PC-3 (cell line): ENCODE measurements at regions not wholly inside any gene's neighbourhood (a gene's known extent, or its start where the extent isn't known, plus 50 kb on each side); places are given as distances from the start of the nearest gene placed in this dataset.

Source experiments
- ATAC-seq: fragments of 200-7000 bp; cut with Tn5 transposase; 2 replicates; pipeline ENCODE4 v1.9.1; 2020; ENCODE audit warnings: mild to moderate bottlenecking, moderate library complexity
- BruUV-seq: library from RNA; stranded (reverse); fragments of 400-500 nt; replicated peaks from 2 replicates; lab custom pipeline; 2021; lab: Mats Ljungman, UMichigan
- CTCF ChIA-PET: fragments of 300-600 bp; sonication (Branson Sonifier 250); formaldehyde crosslinking; loops from one replicate; lab custom pipeline; 2022; ENCODE audit warnings: antibody characterized with exemption; lab: Charles Lee
- POLR2A ChIA-PET: fragments of 300-600 bp; sonication (Branson Sonifier 250); formaldehyde crosslinking; loops from one replicate; lab custom pipeline; 2022; ENCODE audit warnings: antibody characterized with exemption; ENCODE audit not compliant: unreplicated experiment; lab: Charles Lee
- DNase-seq: peaks from one replicate; pipeline ENCODE4 v3.0.0-alpha.2; 2015
- H2AFZ ChIP-seq: fragments of 300-600 bp; sonication (generic); 2 replicates; pipeline ENCODE4 v1.6.0; 2016; ENCODE audit warnings: antibody characterized with exemption, low read length
- H3F3A ChIP-seq: fragments of 300-600 bp; sonication (generic); one replicate; pipeline ENCODE4 v1.6.0; 2017; ENCODE audit warnings: antibody characterized with exemption, low read length, control low read depth, mild to moderate bottlenecking; ENCODE audit not compliant: unreplicated experiment
- H3K27ac ChIP-seq: fragments of 300-600 bp; sonication (generic); 2 replicates; pipeline ENCODE4 v1.5.1; 2016; ENCODE audit warnings: mild to moderate bottlenecking, low read length
- H3K27me3 ChIP-seq: fragments of 300-600 bp; sonication (generic); 2 replicates; pipeline ENCODE4 v1.6.1; 2016; ENCODE audit warnings: low read length, mixed read lengths
- H3K36me3 ChIP-seq: fragments of 300-600 bp; sonication (generic); 2 replicates; pipeline ENCODE4 v1.6.1; 2016; ENCODE audit warnings: low read depth, mixed run types, low read length, mixed read lengths
- H3K4me1 ChIP-seq: fragments of 300-600 bp; sonication (generic); 2 replicates; pipeline ENCODE4 v1.5.1; 2016; ENCODE audit warnings: low read length; ENCODE audit not compliant: insufficient read depth
- H3K4me2 ChIP-seq: fragments of 300-600 bp; sonication (generic); 2 replicates; pipeline ENCODE4 v1.6.0; 2016; ENCODE audit warnings: low read length
- H3K4me3 ChIP-seq: fragments of 300-600 bp; sonication (generic); 2 replicates; pipeline ENCODE4 v1.5.1; 2016; ENCODE audit warnings: mild to moderate bottlenecking, low read length, mixed read lengths
- H3K79me2 ChIP-seq: fragments of 300-600 bp; sonication (generic); 2 replicates; pipeline ENCODE4 v1.6.1; 2017; ENCODE audit warnings: low read length, mixed read lengths
- H3K9ac ChIP-seq: fragments of 300-600 bp; sonication (generic); 2 replicates; pipeline ENCODE4 v1.6.0; 2016; ENCODE audit warnings: mild to moderate bottlenecking, low read length
- H3K9me2 ChIP-seq: fragments of 300-600 bp; sonication (generic); replicated peaks from 2 replicates; pipeline ENCODE4 v1.6.1; 2016; ENCODE audit warnings: mixed run types, low read length, mixed read lengths
- H3K9me3 ChIP-seq: fragments of 300-600 bp; sonication (generic); 2 replicates; pipeline ENCODE4 v1.6.1; 2016; ENCODE audit warnings: low read length, mixed read lengths
- H4K20me1 ChIP-seq: fragments of 300-600 bp; sonication (generic); 2 replicates; pipeline ENCODE4 v1.6.1; 2016; ENCODE audit warnings: low read length, mixed read lengths
- EZH2 ChIP-seq: fragments of 300-600 bp; sonication (generic); IDR thresholded peaks from one replicate; pipeline ENCODE4 v1.6.1; 2017; ENCODE audit warnings: antibody characterized with exemption, mild to moderate bottlenecking, low read length; ENCODE audit not compliant: unreplicated experiment
- EZH2phosphoT487 ChIP-seq: fragments of 300-600 bp; sonication (generic); IDR thresholded peaks from 2 replicates; pipeline ENCODE4 v1.6.1; 2018; ENCODE audit warnings: mild to moderate bottlenecking, antibody characterized with exemption, low read length, borderline replicate concordance
- intact Hi-C: fragments of 100-400 bp; cut with micrococcal nuclease; formaldehyde crosslinking; loops from 2 replicates; pipeline ENCODE4 v1.9.0; 2023
- TF ChIP-seq, protein P1 (sequence below): fragments of 300-600 bp; sonication (generic); conservative IDR thresholded peaks from 2 replicates; pipeline ENCODE4 v1.5.1; 2017; ENCODE audit warnings: antibody characterized with exemption, low read depth, mild to moderate bottlenecking, low read length

GRCh38 chrX:11952176-11952720 is 186.0 kb upstream of the FRMPD4 start:
- Histone ChIP-seq H4K20me1 (no peaks in the 10 kb centered on the region), H3K36me3 (no peaks in the 10 kb centered on the region), H3K27ac (no peak overlapping the region), H3K79me2 (no peaks in the 10 kb centered on the region), H3K27me3 (no peaks in the 10 kb centered on the region), H3K4me1 (peaks cover 25% of the 10 kb centered on the region), H3K9me3 (no peaks in the 10 kb centered on the region), H2AFZ (no peak overlapping the region), H3K4me2 (no peak overlapping the region), H3K4me3 (no peak overlapping the region), H3F3A (peaks cover 8% of the 10 kb centered on the region), H3K9me2 (no peaks in the 10 kb centered on the region), H3K9ac (no peak overlapping the region)
- intact Hi-C loops = no loop called here
- DNase-seq = no peak
- no peak for ATAC-seq
- ChIA-PET CTCF (no interaction called here), POLR2A (no interaction called here)
- TF ChIP-seq EZH2 (no peak), EZH2phosphoT487 (no peak)
- TF ChIP-seq, protein P1, sequence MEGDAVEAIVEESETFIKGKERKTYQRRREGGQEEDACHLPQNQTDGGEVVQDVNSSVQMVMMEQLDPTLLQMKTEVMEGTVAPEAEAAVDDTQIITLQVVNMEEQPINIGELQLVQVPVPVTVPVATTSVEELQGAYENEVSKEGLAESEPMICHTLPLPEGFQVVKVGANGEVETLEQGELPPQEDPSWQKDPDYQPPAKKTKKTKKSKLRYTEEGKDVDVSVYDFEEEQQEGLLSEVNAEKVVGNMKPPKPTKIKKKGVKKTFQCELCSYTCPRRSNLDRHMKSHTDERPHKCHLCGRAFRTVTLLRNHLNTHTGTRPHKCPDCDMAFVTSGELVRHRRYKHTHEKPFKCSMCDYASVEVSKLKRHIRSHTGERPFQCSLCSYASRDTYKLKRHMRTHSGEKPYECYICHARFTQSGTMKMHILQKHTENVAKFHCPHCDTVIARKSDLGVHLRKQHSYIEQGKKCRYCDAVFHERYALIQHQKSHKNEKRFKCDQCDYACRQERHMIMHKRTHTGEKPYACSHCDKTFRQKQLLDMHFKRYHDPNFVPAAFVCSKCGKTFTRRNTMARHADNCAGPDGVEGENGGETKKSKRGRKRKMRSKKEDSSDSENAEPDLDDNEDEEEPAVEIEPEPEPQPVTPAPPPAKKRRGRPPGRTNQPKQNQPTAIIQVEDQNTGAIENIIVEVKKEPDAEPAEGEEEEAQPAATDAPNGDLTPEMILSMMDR = no peak
- BruUV-seq = no TSS peak

DNA sequence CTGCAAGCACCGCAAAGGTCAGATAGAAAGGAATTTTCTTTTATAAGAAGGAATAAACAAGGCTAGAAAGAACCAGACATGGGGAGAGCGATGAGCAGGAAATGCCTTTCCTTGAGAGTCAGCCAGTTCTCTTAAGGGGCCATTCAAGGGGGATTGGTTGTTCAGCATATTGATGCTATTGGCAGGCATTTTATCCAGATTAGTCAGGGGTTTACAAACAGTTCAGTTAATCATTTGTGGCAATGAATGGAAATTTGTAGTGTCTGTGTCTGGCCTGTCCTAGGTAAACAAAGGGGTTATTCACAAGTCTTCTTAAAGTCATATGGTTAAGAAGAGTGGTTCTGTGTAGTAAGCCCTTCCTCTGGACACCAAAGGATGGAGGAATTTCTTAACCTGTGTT is 184.7 kb upstream of the FRMPD4 start:
- Histone ChIP-seq H3K27ac (peak overlapping the region; percentile 65), H3K9ac (no peak overlapping the region), H3K27me3 (no peaks in the 10 kb centered on the region), H3K4me2 (peak overlapping the region; percentile 63), H3K9me3 (no peaks in the 10 kb centered on the region), H3K9me2 (no peaks in the 10 kb centered on the region), H3K79me2 (no peaks in the 10 kb centered on the region), H4K20me1 (no peaks in the 10 kb centered on the region), H2AFZ (no peak overlapping the region), H3K4me3 (peak overlapping the region; percentile 23; the same call in 1 of the 2 replicates), H3F3A (peaks cover 8% of the 10 kb centered on the region), H3K4me1 (peaks cover 25% of the 10 kb centered on the region), H3K36me3 (no peaks in the 10 kb centered on the region)
- ChIA-PET CTCF (no interaction called here), POLR2A (no interaction called here)
- peak; percentile 90 for DNase-seq
- BruUV-seq = no TSS peak
- intact Hi-C loops = no loop called here
- TF ChIP-seq EZH2 (no peak), EZH2phosphoT487 (no peak)
- TF ChIP-seq, protein P1 = no peak
- ATAC-seq = peak; percentile 81

DNA sequence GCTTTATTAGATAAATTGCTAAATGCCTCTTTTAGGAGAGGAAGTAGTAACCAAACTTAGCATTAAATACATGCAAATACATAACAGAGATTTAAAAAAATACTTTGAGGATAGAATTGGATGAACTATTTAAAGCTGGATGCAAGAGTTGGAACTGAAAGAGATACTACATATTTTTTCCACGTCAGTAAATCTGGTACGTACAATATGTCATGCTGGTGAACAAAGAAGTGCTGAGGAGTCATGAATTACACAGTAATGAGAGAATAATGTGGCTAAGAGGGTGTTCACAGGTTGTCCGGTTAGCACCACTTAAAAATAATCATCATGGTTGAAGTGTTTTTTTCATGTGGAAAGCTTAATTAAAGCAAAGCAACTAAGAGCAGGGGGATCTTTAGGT is 184.1 kb upstream of the FRMPD4 start:
- H3K27ac ChIP-seq = peak overlapping the region; percentile 36
- H3F3A ChIP-seq = peaks cover 8% of the 10 kb centered on the region
- H3K9ac ChIP-seq = no peak overlapping the region
- no peaks in the 10 kb centered on the region for H3K27me3 ChIP-seq
- CTCF ChIA-PET = no interaction called here
- H2AFZ ChIP-seq = no peak overlapping the region
- H3K36me3 ChIP-seq = no peaks in the 10 kb centered on the region
- H3K4me3 ChIP-seq = no peak overlapping the region
- BruUV-seq = no TSS peak
- H3K9me2 ChIP-seq = no peaks in the 10 kb centered on the region
- no peak for DNase-seq
- no peak for TF ChIP-seq EZH2phosphoT487
- TF ChIP-seq, protein P1 = no peak
- no peak for TF ChIP-seq EZH2
- no peaks in the 10 kb centered on the region for H4K20me1 ChIP-seq
- no peaks in the 10 kb centered on the region for H3K9me3 ChIP-seq
- peaks cover 25% of the 10 kb centered on the region for H3K4me1 ChIP-seq
- no peaks in the 10 kb centered on the region for H3K79me2 ChIP-seq
- POLR2A ChIA-PET = no interaction called here
- no peak for ATAC-seq
- intact Hi-C loops = no loop called here
- H3K4me2 ChIP-seq = peak overlapping the region; percentile 63
